Stimulated activated naive CD8-positive, alpha-beta T cell treated with anti-CD3 and anti-CD28 coated beads, Interleukin-15, amount 100 ng/mL, for 72 hours (primary cell): ENCODE measurements at regions not wholly inside any gene's neighbourhood (a gene's known extent, or its start where the extent isn't known, plus 50 kb on each side); places are given as distances from the start of the nearest gene placed in this dataset.
"Not testable (repeated sequence)": the region's sequence is repeated elsewhere in the genome, so short reads cannot be mapped to it uniquely, and the experiment has no call there.

Experiments
- ATAC-seq: fragments of 150-1000 bp; cut with Tn5 transposase; 2 replicates; pipeline ENCODE4 v1.10.0; 2021; ENCODE audit warnings: mild to moderate bottlenecking, moderate library complexity
- DNase-seq, 2 donors: peaks; one replicate each; pipeline ENCODE4 v3.0.0; 2021 to 2022
- H3K27ac Mint-ChIP-seq, 2 donors: one replicate each; pipeline ENCODE4 v1.8.0; 2022; ENCODE audit warnings: mild to moderate bottlenecking in 2 of 2, mixed read lengths in 2 of 2, moderate library complexity in 2 of 2
- H3K27me3 Mint-ChIP-seq: one replicate; pipeline ENCODE4 v1.8.0; 2022; ENCODE audit warnings: mixed read lengths
- H3K4me1 Mint-ChIP-seq: one replicate; pipeline ENCODE4 v1.8.0; 2022; ENCODE audit warnings: mild to moderate bottlenecking, mixed read lengths
- H3K4me3 Mint-ChIP-seq, 2 donors: one replicate each; pipeline ENCODE4 v1.8.0; 2022; ENCODE audit warnings: mild to moderate bottlenecking in 2 of 2, mixed read lengths in 2 of 2, moderate library complexity in 1 of 2
- H3K9me3 Mint-ChIP-seq, 2 donors: one replicate each; pipeline ENCODE4 v1.8.0; 2022; ENCODE audit warnings: mixed read lengths in 2 of 2

DNA sequence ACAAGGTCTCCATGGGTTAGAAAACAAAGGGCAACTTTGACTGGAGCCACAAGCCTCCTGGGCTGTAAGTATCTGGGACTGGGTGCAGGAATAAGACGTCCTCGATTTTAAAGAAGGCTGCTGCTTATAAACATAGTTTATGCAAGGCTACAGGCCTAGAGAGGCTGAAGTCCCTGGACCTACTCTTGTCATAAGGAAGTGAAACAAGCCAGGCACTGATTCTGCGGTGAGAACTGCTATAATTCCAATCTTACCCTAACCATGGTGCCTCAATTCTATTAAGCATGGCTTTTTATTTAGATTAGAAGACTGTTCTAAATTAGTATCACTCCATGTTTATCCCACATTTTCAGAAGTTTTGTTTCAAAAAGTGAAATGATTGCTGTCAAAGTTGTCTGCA lies 777.6 kb downstream of the PLOD2 start:
- Mint-ChIP-seq H3K4me3 (no peak overlapping the region), H3K27ac (no peak overlapping the region), H3K9me3 (no peaks in the 10 kb centered on the region), H3K27me3 (no peaks in the 10 kb centered on the region), H3K4me1 (no peaks in the 10 kb centered on the region)
- DNase-seq: no peak
- ATAC-seq: no peak

DNA sequence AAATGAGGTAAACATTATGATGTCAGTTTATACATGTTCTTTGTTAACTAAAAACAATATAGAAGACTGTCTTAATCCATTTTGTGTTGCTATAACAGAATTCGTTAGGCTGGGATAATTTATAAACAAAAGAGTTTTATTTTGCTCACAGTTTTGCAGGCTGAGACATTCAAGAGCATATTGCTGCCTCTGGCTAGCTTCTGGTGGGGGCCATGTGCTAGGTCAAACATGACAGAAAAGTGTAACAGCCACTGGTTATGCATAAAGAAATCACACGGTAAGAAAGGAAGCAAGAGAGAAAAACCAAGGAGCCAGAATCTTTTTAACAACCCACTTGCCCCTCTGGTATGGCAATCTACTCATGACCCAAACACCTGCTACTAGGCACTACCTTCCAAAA lies 776.7 kb downstream of the PLOD2 start:
- H3K27ac Mint-ChIP-seq: no peak overlapping the region
- DNase-seq (no peak), ATAC-seq (no peak)
- no peak overlapping the region for H3K4me3 Mint-ChIP-seq
- no peaks in the 10 kb centered on the region for H3K27me3 Mint-ChIP-seq
- peaks cover 0 to 5% of the 10 kb centered on the region in 2 donors for H3K9me3 Mint-ChIP-seq
- H3K4me1 Mint-ChIP-seq: no peaks in the 10 kb centered on the region

DNA sequence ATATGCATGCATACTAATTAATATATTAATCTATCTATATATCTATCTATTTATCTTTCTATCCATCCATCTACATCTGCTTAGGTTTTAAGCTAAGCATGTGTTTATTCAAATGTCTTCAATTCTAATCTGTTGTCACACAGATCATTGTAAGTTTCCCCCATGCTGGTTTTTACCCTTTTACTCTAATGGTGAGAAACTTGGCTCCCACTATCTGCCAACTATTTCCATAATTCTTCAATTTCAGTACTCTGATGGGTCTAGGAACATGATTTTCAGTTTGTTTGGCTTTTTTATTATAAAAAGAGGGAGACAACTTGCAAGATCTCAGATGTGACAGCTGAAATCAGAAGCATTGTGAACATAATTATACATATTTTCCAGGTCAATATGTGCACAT lies 773.8 kb downstream of the PLOD2 start:
- Mint-ChIP-seq H3K4me3 (no peak overlapping the region), H3K27ac (no peak overlapping the region), H3K9me3 (peaks cover 4 to 6% of the 10 kb centered on the region in 2 donors), H3K4me1 (no peaks in the 10 kb centered on the region), H3K27me3 (no peaks in the 10 kb centered on the region)
- no peak for DNase-seq
- ATAC-seq: no peak

DNA sequence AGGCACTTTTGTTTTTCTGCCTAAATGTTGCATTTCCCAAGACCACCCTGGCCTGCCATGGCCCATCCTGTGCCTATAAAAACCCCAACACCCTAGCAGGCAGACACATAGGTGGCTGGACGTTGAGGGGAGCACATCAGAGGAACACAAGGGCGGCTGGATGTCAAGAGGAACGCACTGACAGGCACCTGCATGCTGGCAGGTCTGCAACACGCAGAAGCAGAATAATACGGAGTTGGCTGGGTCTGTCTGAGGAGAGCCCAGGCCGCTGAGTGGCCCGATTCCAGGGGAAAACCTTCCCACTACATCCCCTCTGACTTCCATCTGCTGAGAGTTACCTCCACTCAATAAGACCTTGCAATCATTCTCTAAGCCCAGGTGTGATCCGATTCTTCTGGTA lies 765.6 kb downstream of the PLOD2 start:
- Mint-ChIP-seq H3K9me3 (peaks cover 0 to 8% of the 10 kb centered on the region in 2 donors), H3K27me3 (no peaks in the 10 kb centered on the region), H3K4me1 (no peaks in the 10 kb centered on the region), H3K27ac (no peak overlapping the region), H3K4me3 (no peak overlapping the region)
- no peak for DNase-seq
- ATAC-seq: no peak

DNA sequence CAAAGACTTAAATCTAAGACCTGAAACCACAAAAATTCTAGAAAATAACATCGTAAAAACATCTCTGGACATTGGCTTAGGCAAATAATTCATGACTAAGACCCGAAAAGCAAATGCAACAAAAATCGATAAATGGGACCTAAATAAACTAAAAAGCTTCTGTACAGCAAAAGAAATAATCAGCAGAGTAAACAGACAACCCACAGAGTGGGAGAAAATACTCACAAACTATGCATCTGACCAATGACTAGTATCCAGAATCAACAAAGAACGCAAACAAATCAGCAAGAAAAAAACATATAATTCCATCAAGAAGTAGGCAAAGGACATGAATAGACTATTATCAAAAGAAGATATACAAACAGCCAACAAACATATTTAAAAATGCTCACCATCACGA lies 749.4 kb downstream of the PLOD2 start:
- Mint-ChIP-seq H3K4me3 (no peak overlapping the region), H3K4me1 (no peaks in the 10 kb centered on the region), H3K27ac (no peak overlapping the region), H3K27me3 (no peaks in the 10 kb centered on the region), H3K9me3 (peaks cover 12 to 14% of the 10 kb centered on the region in 2 donors)
- DNase-seq (no peak), ATAC-seq (no peak)

DNA sequence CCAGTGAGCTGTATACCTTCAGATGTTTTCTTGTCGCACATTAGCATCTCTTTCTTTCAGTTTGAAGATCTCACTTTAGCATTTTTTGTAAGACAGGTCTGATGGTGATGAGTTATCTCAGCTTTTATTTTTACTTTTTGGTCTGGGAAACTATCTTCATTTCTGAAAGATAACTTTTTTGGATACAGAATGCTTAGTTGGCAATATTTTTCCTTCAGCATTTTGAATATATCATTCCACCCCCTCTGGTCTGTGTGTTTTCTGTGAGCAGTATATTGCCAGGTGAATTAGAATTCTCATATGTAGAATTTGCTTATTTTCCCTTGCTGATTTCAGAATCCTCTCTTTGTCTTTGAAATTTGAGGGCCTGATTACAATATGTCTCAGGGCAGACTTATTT lies 743.3 kb downstream of the PLOD2 start:
- Mint-ChIP-seq H3K4me1 (no peaks in the 10 kb centered on the region), H3K27ac (no peak overlapping the region), H3K9me3 (peaks cover 0 to 12% of the 10 kb centered on the region in 2 donors), H3K27me3 (no peaks in the 10 kb centered on the region), H3K4me3 (no peak overlapping the region)
- ATAC-seq (no peak), DNase-seq (no peak)

DNA sequence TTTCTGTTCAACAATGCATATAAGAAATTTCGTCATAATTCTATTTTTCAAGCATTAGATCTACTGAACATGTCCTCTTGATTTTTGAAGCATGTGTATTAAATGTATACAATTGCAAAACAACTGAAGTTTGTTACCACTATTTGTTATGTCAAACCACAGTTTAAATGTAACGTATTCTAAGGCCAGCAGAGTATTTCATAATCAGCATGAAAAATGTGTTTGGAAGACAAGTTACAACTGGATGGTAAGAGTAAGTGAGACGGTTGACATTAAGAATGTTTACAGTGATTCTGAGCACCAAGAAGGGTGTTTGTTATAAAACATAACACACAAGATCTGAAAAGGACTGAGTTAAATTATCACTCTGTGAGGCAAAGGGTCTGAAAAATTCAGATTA lies 738.4 kb downstream of the PLOD2 start:
- Mint-ChIP-seq H3K9me3 (peaks cover 0 to 7% of the 10 kb centered on the region in 2 donors), H3K4me1 (no peaks in the 10 kb centered on the region), H3K27me3 (no peaks in the 10 kb centered on the region), H3K27ac (no peak overlapping the region), H3K4me3 (no peak overlapping the region)
- DNase-seq (no peak), ATAC-seq (no peak)

DNA sequence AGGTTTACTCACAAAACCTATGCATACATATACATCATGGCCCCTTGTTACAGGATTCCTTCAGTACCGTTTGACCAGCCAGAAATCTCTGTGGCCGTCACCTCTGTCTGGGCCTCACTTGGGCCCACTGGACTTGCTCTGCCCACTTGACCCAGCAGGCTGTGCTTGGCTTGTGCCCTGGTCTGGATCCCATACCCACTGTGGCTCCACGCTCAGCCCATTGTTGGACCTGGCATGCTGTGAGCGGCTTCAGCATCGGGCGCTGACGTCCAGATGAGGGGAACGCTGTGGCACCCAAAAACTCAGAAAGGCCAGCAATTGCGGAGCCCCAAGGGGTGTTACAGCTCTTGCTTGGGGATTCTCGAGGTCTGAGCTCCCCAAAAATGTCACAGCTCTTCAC lies 733.6 kb downstream of the PLOD2 start:
- Mint-ChIP-seq H3K27me3 (no peaks in the 10 kb centered on the region), H3K4me1 (no peaks in the 10 kb centered on the region), H3K4me3 (no peak overlapping the region), H3K9me3 (no peaks in the 10 kb centered on the region), H3K27ac (no peak overlapping the region)
- ATAC-seq (no peak), DNase-seq (no peak)

DNA sequence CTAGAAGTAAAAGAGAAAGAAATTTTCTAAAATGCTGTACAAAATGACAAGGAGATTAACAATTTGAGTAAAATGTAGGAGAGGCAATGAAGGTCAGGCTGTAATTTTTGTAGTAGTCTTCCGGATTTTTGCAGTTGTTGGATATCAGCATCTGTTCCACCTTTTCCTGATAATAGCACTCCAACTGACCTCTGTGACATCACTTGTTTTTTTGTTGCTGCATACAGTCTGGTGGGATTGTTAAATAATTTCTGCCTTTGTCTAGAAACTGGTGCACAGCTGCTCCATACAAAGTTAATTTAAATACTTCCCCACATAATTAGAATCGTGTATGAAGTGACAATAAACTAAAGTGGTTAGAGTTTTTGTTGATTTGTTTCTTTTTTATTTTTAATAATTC lies 731.4 kb downstream of the PLOD2 start:
- ATAC-seq: no peak
- no peak overlapping the region for H3K4me3 Mint-ChIP-seq
- H3K4me1 Mint-ChIP-seq: no peaks in the 10 kb centered on the region

DNA sequence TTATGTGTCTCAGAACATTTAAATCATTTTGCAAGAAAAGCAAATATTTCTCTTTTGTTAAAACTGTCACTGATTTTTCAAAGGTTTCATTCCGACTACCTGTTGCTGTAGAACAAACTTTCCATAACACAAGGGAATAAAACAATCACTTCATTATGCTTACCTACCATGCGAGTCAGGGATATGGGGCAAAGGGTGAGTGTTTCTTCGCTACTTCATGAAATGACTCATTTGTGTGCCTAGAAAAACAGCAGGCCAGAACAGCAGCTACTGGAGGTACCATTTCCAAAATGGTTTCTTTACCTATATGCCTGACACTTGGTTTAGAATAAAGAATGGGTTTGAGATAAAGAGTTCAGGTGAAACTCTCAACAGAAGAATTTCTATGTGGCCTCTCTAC lies 712.5 kb downstream of the PLOD2 start:
- Mint-ChIP-seq H3K9me3 (peaks cover 0 to 5% of the 10 kb centered on the region in 2 donors), H3K4me3 (no peak overlapping the region), H3K27me3 (no peaks in the 10 kb centered on the region), H3K4me1 (no peaks in the 10 kb centered on the region), H3K27ac (no peak overlapping the region)
- ATAC-seq (no peak), DNase-seq (no peak)

More for the DNA sequence above, 731.4 kb downstream of the PLOD2 start:
- Mint-ChIP-seq H3K9me3 (no peaks in the 10 kb centered on the region), H3K27ac (no peak overlapping the region), H3K27me3 (no peaks in the 10 kb centered on the region)
- DNase-seq: no peak

DNA sequence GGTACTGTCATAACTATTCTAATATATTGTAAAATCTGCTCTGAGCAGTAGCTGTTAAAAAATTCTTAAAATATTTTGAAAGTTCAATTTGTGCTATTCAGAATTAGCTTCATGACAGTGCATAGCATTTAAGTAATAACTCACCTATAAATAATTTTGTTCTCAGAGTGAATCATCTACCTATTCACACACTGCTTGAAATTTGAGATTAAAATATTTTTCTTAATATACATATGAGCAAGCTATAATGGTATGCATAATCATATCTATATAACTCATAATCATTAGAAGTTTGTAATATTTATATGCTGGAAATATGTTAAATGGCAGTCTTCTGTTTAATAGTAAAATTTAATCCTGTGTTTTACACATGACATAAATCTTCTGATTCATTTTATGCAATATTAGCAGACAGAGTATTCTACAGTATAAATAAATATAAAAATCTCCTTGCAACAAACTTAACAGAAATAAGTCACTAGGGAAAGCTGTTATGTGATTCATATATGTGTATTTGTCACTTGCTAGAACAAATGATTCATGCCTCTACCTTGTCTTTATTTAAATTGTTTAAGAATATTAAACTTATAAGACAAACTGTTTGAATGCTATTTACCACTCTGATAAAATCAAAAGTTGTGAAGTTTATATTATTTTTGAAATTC lies 710.8 kb downstream of the PLOD2 start:
- H3K27me3 Mint-ChIP-seq: no peaks in the 10 kb centered on the region
- DNase-seq (no peak), ATAC-seq (no peak)
- no peak overlapping the region for H3K4me3 Mint-ChIP-seq
- peak overlapping the region in 1 of 2 donors; percentile 19 for H3K27ac Mint-ChIP-seq
- H3K4me1 Mint-ChIP-seq: no peaks in the 10 kb centered on the region
- peaks cover 0 to 5% of the 10 kb centered on the region in 2 donors for H3K9me3 Mint-ChIP-seq

DNA sequence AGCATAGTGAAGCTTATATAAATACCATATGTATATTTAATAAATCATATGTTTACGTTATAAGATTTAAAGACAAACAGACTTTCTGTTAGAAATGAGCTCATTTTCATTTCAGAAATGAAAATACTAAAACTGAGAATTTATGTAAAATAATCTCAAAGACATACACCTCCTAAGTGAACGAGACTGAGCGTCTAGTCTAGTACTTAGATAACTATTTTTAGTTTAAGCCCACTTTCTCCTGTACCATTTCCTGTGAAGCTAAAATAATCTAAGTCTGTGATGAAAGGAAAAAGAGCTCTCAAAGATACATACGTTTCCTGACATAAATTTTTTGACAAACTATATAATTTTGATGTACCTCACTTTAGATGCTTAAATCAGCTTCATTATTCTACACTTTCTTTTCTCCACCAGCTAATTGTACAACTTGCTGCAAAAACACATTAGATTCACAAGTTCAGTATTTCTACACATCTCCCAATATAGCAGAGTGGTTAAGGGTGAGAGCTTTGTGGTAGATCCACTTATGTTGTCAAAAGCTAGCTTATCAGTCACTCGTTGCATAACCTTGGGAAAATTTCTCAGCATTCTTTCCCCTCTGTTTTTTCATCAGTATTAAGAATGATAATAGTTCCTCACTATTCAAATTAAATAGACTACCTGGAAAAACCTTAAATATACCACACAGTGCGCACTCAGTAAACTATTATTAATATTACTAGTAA lies 703.0 kb downstream of the PLOD2 start:
- no peak overlapping the region for H3K4me3 Mint-ChIP-seq
- ATAC-seq (no peak), DNase-seq (no peak)
- no peaks in the 10 kb centered on the region for H3K4me1 Mint-ChIP-seq
- H3K27me3 Mint-ChIP-seq: no peaks in the 10 kb centered on the region
- no peak overlapping the region for H3K27ac Mint-ChIP-seq
- peaks cover 0 to 4% of the 10 kb centered on the region in 2 donors for H3K9me3 Mint-ChIP-seq

DNA sequence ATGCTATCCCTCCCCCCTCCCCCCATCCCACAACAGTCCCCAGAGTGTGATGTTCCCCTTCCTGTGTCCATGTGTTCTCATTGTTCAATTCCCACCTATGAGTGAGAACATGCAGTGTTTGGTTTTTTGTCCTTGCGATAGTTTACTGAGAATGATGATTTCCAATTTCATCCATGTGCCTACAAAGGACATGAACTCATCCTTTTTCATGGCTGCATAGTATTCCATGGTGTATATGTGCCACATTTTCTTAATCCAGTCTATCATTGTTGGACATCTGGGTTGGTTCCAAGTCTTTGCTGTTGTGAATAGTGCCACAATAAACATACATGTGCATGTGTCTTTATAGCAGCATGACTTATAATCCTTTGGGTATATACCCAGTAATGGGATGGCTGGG lies 701.3 kb downstream of the PLOD2 start:
- H3K4me1 Mint-ChIP-seq, H3K9me3 Mint-ChIP-seq, H3K4me3 Mint-ChIP-seq, DNase-seq, H3K27ac Mint-ChIP-seq, ATAC-seq, H3K27me3 Mint-ChIP-seq: not testable (repeated sequence)

DNA sequence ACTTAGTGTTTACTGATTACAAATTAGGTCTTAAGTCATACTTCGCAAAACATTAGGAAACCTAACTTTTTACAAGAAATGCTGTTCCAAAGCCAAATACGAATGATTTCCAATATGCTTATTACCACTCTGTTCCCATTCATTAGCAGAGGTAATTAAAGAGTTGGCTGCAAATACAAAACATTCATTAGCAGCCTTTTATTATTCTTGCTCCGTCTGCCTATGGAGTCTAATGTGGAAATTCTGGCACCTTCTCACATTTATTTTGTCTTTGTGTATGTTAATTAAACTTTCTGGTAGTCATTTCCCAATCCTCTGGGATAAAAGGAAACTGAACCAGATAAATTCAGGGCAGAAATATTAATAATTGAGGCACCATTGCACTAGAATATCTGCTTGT lies 689.0 kb downstream of the PLOD2 start:
- ATAC-seq: no peak
- Mint-ChIP-seq H3K4me1 (no peaks in the 10 kb centered on the region), H3K9me3 (peaks cover 8 to 10% of the 10 kb centered on the region in 2 donors), H3K27ac (no peak overlapping the region), H3K4me3 (no peak overlapping the region), H3K27me3 (no peaks in the 10 kb centered on the region)
- DNase-seq: no peak

DNA sequence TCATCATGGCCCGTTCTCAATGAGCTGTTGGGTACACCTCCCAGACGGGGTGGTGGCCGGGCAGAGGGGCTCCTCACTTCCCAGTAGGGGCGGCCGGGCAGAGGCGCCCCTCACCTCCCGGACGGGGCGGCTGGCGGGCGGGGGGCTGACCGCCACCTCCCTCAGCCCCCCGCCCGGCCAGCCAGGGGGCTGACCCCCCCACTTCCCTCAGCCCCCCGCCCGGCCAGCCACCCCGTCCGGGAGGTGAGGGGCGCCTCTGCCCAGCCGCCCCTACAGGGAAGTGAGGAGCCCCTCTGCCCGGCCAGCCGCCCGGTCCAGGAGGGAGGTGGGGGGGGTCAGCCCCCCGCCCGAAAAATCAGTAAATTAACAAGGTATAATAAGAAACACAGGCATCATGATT lies 678.2 kb downstream of the PLOD2 start:
- DNase-seq, H3K27ac Mint-ChIP-seq, H3K9me3 Mint-ChIP-seq, H3K4me1 Mint-ChIP-seq, H3K27me3 Mint-ChIP-seq, H3K4me3 Mint-ChIP-seq: not testable (repeated sequence)
- ATAC-seq: peak; percentile 70

DNA sequence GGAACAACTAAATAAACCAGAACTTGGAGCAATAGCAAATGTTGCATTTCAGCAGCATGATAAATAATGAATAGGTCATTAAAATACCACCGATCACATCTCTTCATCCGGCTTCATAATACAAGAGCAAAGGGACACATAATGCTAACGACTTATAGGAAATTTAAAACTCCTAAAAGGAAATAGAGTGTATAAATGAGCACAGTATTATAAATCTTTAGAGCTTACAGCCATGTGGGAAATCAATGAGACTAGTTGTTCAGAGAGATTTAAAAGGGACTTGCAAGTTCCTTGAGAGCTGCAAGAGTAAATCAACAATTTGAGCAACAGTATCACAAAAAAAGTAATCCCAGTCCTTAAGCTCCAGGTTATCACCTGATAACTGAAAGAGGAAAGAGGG lies 677.0 kb downstream of the PLOD2 start:
- H3K4me1 Mint-ChIP-seq: no peaks in the 10 kb centered on the region
- DNase-seq (no peak), ATAC-seq (no peak)
- H3K9me3 Mint-ChIP-seq: peaks cover 0 to 6% of the 10 kb centered on the region in 2 donors
- no peak overlapping the region for H3K4me3 Mint-ChIP-seq
- no peak overlapping the region for H3K27ac Mint-ChIP-seq
- no peaks in the 10 kb centered on the region for H3K27me3 Mint-ChIP-seq

DNA sequence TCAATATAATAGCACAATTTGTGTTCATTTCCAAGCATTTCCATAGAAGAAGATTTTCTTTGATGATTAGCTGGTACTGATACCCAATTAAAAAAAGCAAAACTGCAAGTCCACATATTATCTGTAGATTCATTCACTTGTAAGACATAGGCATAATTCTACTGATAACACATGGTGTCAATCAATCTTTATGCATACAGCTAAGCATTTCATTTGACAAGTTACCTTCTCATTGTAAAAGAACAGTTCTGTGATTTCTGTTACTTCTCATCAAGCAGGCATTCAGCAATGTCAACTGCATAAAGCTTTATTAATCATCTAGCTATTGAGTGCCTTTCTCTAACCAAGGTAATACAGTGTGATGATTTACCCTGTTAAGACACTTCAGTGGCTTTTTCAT lies 672.0 kb downstream of the PLOD2 start:
- Mint-ChIP-seq H3K4me3 (no peak overlapping the region), H3K27ac (no peak overlapping the region), H3K9me3 (peaks cover 0 to 4% of the 10 kb centered on the region in 2 donors), H3K4me1 (no peaks in the 10 kb centered on the region), H3K27me3 (no peaks in the 10 kb centered on the region)
- DNase-seq (no peak), ATAC-seq (no peak)
